Neural crest cell (in vitro differentiated cells): ENCODE measurements at regions not wholly inside any gene's neighbourhood (a gene's known extent, or its start where the extent isn't known, plus 50 kb on each side); places are given as distances from the start of the nearest gene placed in this dataset.

Experiments used
- DNase-seq: peaks from one replicate; pipeline ENCODE4 v3.0.0; 2021; ENCODE audit warnings: low read depth, mixed read lengths, low spot score
- H3K27ac Mint-ChIP-seq: one replicate; pipeline ENCODE4 v1.8.0; 2021; ENCODE audit warnings: mild to moderate bottlenecking, mixed read lengths; ENCODE audit not compliant: unreplicated experiment
- H3K27me3 Mint-ChIP-seq: 2 replicates; pipeline ENCODE4 v1.8.0; 2021; ENCODE audit warnings: low read depth, mild to moderate bottlenecking, mixed read lengths
- H3K36me3 Mint-ChIP-seq: 2 replicates; pipeline ENCODE4 v1.8.0; 2021; ENCODE audit warnings: low read depth, mild to moderate bottlenecking, mixed read lengths
- H3K4me1 Mint-ChIP-seq: 2 replicates; pipeline ENCODE4 v1.8.0; 2021; ENCODE audit warnings: mixed read lengths
- H3K4me3 Mint-ChIP-seq: one replicate; pipeline ENCODE4 v1.8.0; 2021; ENCODE audit warnings: mild to moderate bottlenecking, mixed read lengths
- H3K9me3 Mint-ChIP-seq: 2 replicates; pipeline ENCODE4 v1.8.0; 2021; ENCODE audit warnings: mixed read lengths
- CTCF ChIP-seq: fragments of 200-600 bp; sonication (generic); conservative IDR thresholded peaks from 2 replicates; pipeline ENCODE4 v1.5.0; 2021; ENCODE audit warnings: antibody characterized with exemption, mild to moderate bottlenecking

DNA sequence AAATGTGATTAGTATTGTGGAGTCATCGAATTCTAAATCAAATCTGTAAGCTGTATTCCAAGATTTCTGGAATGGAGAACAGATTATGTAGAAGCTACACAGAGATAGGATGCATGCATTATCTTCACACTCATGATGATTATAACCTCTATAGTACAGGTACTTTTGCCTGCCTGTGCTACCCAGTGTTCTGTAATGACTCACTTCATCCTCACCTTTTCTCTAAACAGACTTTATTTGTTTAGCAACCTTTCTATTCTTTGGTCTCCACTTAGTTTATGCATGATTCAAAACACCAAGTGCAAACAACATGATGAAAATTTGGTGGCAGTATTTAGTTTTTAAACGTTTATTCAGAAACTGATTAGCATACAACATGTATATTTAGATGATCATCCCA lies 68.4 kb upstream of the PRPS1L1 start:
- Mint-ChIP-seq H3K27me3 (peaks cover under 1% of the 10 kb centered on the region), H3K4me1 (no peaks in the 10 kb centered on the region), H3K27ac (no peak overlapping the region), H3K4me3 (no peak overlapping the region), H3K9me3 (no peaks in the 10 kb centered on the region), H3K36me3 (no peaks in the 10 kb centered on the region)
- no peak for TF ChIP-seq CTCF
- no peak for DNase-seq

DNA sequence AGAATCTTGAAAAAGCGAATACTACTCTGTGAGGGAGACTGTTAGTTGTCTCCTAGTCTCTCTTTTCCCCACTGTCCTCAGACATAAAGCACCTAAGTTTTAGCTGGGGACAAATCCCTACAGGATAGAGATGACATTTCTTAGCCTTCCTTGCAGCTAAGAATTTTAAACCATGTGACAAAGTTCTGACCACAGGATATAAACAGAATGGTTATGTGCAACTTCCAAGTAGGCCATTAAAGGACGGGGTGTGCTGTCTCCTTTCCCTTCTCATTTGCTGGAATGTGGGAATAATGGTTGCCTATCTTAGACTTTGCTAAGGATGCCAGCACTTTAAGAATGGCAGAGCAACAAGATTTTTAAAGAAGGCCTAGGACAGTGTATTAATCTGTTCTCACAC lies 74.9 kb upstream of the PRPS1L1 start:
- Mint-ChIP-seq H3K4me3 (no peak overlapping the region), H3K4me1 (no peaks in the 10 kb centered on the region), H3K9me3 (no peaks in the 10 kb centered on the region), H3K27ac (no peak overlapping the region), H3K27me3 (no peaks in the 10 kb centered on the region), H3K36me3 (no peaks in the 10 kb centered on the region)
- TF ChIP-seq CTCF, result no peak
- no peak for DNase-seq

GRCh38 chr7:18103436-18104218 lies 76.0 kb upstream of the PRPS1L1 start:
- H3K4me1 Mint-ChIP-seq, result no peaks in the 10 kb centered on the region
- H3K27ac Mint-ChIP-seq, result no peak overlapping the region
- DNase-seq, result no peak
- no peaks in the 10 kb centered on the region for H3K27me3 Mint-ChIP-seq
- no peaks in the 10 kb centered on the region for H3K36me3 Mint-ChIP-seq
- no peak overlapping the region for H3K4me3 Mint-ChIP-seq
- TF ChIP-seq CTCF, result no peak
- H3K9me3 Mint-ChIP-seq, result no peaks in the 10 kb centered on the region

DNA sequence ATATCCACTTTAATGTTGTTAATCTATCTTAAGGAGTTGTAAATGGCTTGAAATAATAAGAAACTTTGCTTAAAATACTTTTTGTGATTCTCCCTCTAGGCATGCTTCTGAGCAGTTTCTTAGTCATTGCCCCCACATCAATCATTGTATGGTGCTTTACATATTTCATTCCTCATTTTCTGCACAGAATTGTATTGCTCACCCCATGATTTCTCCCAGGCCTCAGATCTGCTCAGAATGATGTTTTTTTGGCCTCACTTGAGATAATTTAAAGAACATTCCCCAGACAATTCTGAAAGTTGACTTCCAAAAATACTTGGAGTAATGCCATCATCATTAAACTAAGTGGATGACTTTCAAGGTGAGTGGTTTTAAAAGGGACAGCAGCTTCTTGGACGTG lies 82.1 kb upstream of the PRPS1L1 start:
- Mint-ChIP-seq H3K4me1 (no peaks in the 10 kb centered on the region), H3K36me3 (no peaks in the 10 kb centered on the region), H3K27me3 (no peaks in the 10 kb centered on the region), H3K9me3 (no peaks in the 10 kb centered on the region), H3K27ac (no peak overlapping the region), H3K4me3 (no peak overlapping the region)
- TF ChIP-seq CTCF, result no peak
- no peak for DNase-seq

GRCh38 chr7:18116661-18117060 lies 89.0 kb upstream of the PRPS1L1 start:
- peaks cover 11% of the 10 kb centered on the region for H3K4me1 Mint-ChIP-seq

More at GRCh38 chr7:18116661-18117060, 89.0 kb upstream of the PRPS1L1 start:
- no peaks in the 10 kb centered on the region for H3K36me3 Mint-ChIP-seq
- no peak overlapping the region for H3K4me3 Mint-ChIP-seq
- H3K27me3 Mint-ChIP-seq, result no peaks in the 10 kb centered on the region
- DNase-seq, result no peak
- TF ChIP-seq CTCF, result no peak
- H3K9me3 Mint-ChIP-seq, result no peaks in the 10 kb centered on the region
- no peak overlapping the region for H3K27ac Mint-ChIP-seq
